H9 (cell line): ENCODE measurements at regions not wholly inside any gene's neighbourhood (a gene's known extent, or its start where the extent isn't known, plus 50 kb on each side); places are given as distances from the start of the nearest gene placed in this dataset.

Experiments used
- DNase-seq: peaks from one replicate; pipeline ENCODE4 v3.0.0-alpha.2; 2017
- H2AFZ ChIP-seq: one replicate; pipeline ENCODE4 v1.6.1; 2013; ENCODE audit warnings: mild to moderate bottlenecking, low read length, control low read depth, moderate library complexity
- H2AK5ac ChIP-seq: 2 replicates; pipeline ENCODE4 v1.6.1; 2013; ENCODE audit warnings: low read length, control low read depth, mixed read lengths; ENCODE audit not compliant: insufficient read length
- H2BK120ac ChIP-seq: one replicate; pipeline ENCODE4 v1.6.1; 2013; ENCODE audit warnings: low read depth, mild to moderate bottlenecking, low read length, control low read depth, inconsistent platforms; ENCODE audit not compliant: poor library complexity, severe bottlenecking
- H2BK12ac ChIP-seq: 2 replicates; pipeline ENCODE4 v1.6.1; 2013; ENCODE audit warnings: low read length, control low read depth, mixed read lengths, low read depth; ENCODE audit not compliant: insufficient read length
- H2BK15ac ChIP-seq: 2 replicates; pipeline ENCODE4 v1.6.1; 2013; ENCODE audit warnings: low read depth, low read length, control low read depth
- H2BK20ac ChIP-seq: one replicate; pipeline ENCODE4 v1.6.1; 2013; ENCODE audit warnings: low read depth, mild to moderate bottlenecking, low read length, control low read depth, inconsistent platforms; ENCODE audit not compliant: poor library complexity, severe bottlenecking
- H2BK5ac ChIP-seq: 2 replicates; pipeline ENCODE4 v1.6.1; 2013; ENCODE audit warnings: low read length, control low read depth, mixed read lengths; ENCODE audit not compliant: insufficient read length
- H3K14ac ChIP-seq: 2 replicates; pipeline ENCODE4 v1.6.1; 2013; ENCODE audit warnings: low read length, control low read depth; ENCODE audit not compliant: insufficient read depth
- H3K18ac ChIP-seq: 2 replicates; pipeline ENCODE4 v1.6.1; 2013; ENCODE audit warnings: low read depth, mild to moderate bottlenecking, mixed read lengths, low read length, control low read depth; ENCODE audit not compliant: insufficient read length
- H3K23ac ChIP-seq: 2 replicates; pipeline ENCODE4 v1.6.1; 2013; ENCODE audit warnings: low read length, control low read depth, mixed read lengths, low read depth; ENCODE audit not compliant: insufficient read length
- H3K23me2 ChIP-seq: 2 replicates; pipeline ENCODE4 v1.6.1; 2013; ENCODE audit warnings: low read depth, mild to moderate bottlenecking, mixed read lengths, low read length, control low read depth; ENCODE audit not compliant: insufficient read length, poor library complexity, severe bottlenecking
- H3K27ac ChIP-seq: 2 replicates; pipeline ENCODE4 v1.5.1; 2013; ENCODE audit warnings: low read length, control low read depth, mixed read lengths, low read depth; ENCODE audit not compliant: insufficient read length
- H3K27me3 ChIP-seq: 2 replicates; pipeline ENCODE4 v1.6.1; 2013; ENCODE audit warnings: low read length, control low read depth, inconsistent platforms; ENCODE audit not compliant: insufficient read depth
- H3K4ac ChIP-seq: 2 replicates; pipeline ENCODE4 v1.6.1; 2013; ENCODE audit warnings: low read depth, mild to moderate bottlenecking, control low read depth, inconsistent platforms, low read length, moderate library complexity
- H3K4me1 ChIP-seq: 2 replicates; pipeline ENCODE4 v1.6.1; 2013; ENCODE audit warnings: low read length, control low read depth, inconsistent platforms; ENCODE audit not compliant: insufficient read depth
- H3K4me2 ChIP-seq: 2 replicates; pipeline ENCODE4 v1.6.1; 2013; ENCODE audit warnings: low read length, control low read depth, mixed read lengths; ENCODE audit not compliant: insufficient read length, insufficient read depth
- H3K56ac ChIP-seq: 2 replicates; pipeline ENCODE4 v1.6.1; 2013; ENCODE audit warnings: low read depth, mild to moderate bottlenecking, mixed read lengths, low read length, control low read depth; ENCODE audit not compliant: insufficient read length
- H3K79me1 ChIP-seq: 2 replicates; pipeline ENCODE4 v1.6.1; 2013; ENCODE audit warnings: low read depth, mild to moderate bottlenecking, moderate library complexity, low read length, control low read depth, inconsistent platforms; ENCODE audit not compliant: insufficient read depth, poor library complexity, severe bottlenecking
- H3K79me2 ChIP-seq: 2 replicates; pipeline ENCODE4 v1.6.1; 2013; ENCODE audit warnings: low read length, control low read depth, inconsistent platforms; ENCODE audit not compliant: insufficient read depth
- H3K9ac ChIP-seq: 2 replicates; pipeline ENCODE4 v1.6.1; 2013; ENCODE audit warnings: low read length, control low read depth, mixed read lengths; ENCODE audit not compliant: insufficient read length; ENCODE audit errors: extremely low read depth
- H3K9me3 ChIP-seq: one replicate; pipeline ENCODE4 v1.6.1; 2013; ENCODE audit warnings: low read depth, low read length, inconsistent platforms; ENCODE audit not compliant: control insufficient read depth
- H3T11ph ChIP-seq: one replicate; pipeline ENCODE4 v1.6.1; 2013; ENCODE audit warnings: mild to moderate bottlenecking, low read length, control low read depth, inconsistent platforms
- H4K20me1 ChIP-seq: one replicate; pipeline ENCODE4 v1.6.1; 2013; ENCODE audit not compliant: control insufficient read depth, insufficient read length, insufficient read depth
- H4K5ac ChIP-seq: 2 replicates; pipeline ENCODE4 v1.6.1; 2013; ENCODE audit warnings: low read depth, mild to moderate bottlenecking, mixed read lengths, low read length, control low read depth; ENCODE audit not compliant: insufficient read length
- H4K8ac ChIP-seq: replicated peaks from 2 replicates; pipeline ENCODE4 v1.6.1; 2013; ENCODE audit warnings: low read length, control low read depth, mixed read lengths, low read depth; ENCODE audit not compliant: insufficient read length
- H4K91ac ChIP-seq: 2 replicates; pipeline ENCODE4 v1.6.1; 2013; ENCODE audit warnings: low read depth, mild to moderate bottlenecking, moderate library complexity, mixed read lengths, low read length, control low read depth; ENCODE audit not compliant: insufficient read length
- H3K27ac Mint-ChIP-seq, 3 experiments: 2 replicates in 2 of 3; 3 replicates in 1 of 3; pipeline ENCODE4 v1.8.0; 2020 to 2021; ENCODE audit warnings: mixed read lengths in 3 of 3, mild to moderate bottlenecking in 1 of 3, moderate library complexity in 1 of 3
- H3K27me3 Mint-ChIP-seq: 2 replicates; pipeline ENCODE4 v1.8.0; 2021; ENCODE audit warnings: low read depth, mild to moderate bottlenecking, moderate library complexity, mixed read lengths
- H3K36me3 Mint-ChIP-seq, 3 experiments: 2 replicates in 2 of 3; 3 replicates in 1 of 3; pipeline ENCODE4 v1.8.0; 2020 to 2021; ENCODE audit warnings: low read depth in 3 of 3, mixed read lengths in 3 of 3; ENCODE audit not compliant: insufficient read depth in 1 of 3
- H3K4me1 Mint-ChIP-seq, 2 experiments: 2 replicates each; pipeline ENCODE4 v1.8.0; 2020; ENCODE audit warnings: mixed read lengths in 2 of 2
- H3K4me3 Mint-ChIP-seq, 2 experiments: 2 replicates in 1 of 2; 3 replicates in 1 of 2; pipeline ENCODE4 v1.8.0; 2020 to 2021; ENCODE audit warnings: mild to moderate bottlenecking in 2 of 2, mixed read lengths in 2 of 2, moderate library complexity in 1 of 2
- H3K9me3 Mint-ChIP-seq, 2 experiments: 2 replicates in 1 of 2; 3 replicates in 1 of 2; pipeline ENCODE4 v1.8.0; 2020; ENCODE audit warnings: mild to moderate bottlenecking in 2 of 2, mixed read lengths in 2 of 2, moderate library complexity in 1 of 2
- CTCF ChIP-seq: fragments of 200-600 bp; sonication (generic); conservative IDR thresholded peaks from 3 replicates; pipeline ENCODE4 v1.8.0; 2021; ENCODE audit warnings: antibody characterized with exemption, mild to moderate bottlenecking
- WGBS: extraction: QIAGEN DNeasy Blood & Tissue Kit; methylation state at CpG from one replicate; pipeline ENCODE4 v1.1.7; 2013; ENCODE audit warnings: missing lambda C conversion rate, low lambda C conversion rate, mixed read lengths; ENCODE audit not compliant: insufficient read length; ENCODE audit errors: extremely low coverage; 5-methylcytosine and 5-hydroxymethylcytosine counted together

DNA sequence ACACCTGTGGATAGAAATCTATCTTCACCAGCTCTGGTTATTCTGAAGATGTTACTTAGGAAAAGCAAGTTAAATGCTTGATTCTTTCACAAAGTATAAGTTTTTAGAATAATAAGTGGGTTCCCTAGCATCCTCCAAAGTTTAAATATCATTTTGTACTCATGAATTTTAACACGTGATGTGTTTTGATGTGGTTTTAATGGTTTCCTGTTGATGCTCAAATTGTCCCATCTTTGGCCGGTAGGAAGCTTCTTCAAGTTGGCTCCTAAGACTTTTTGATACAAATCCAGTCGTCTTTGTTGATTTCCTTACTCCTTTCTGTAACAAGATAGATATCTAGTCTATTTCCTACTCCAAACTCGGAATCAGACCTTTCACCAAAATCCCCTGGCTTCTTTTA lies 94.5 kb upstream of the STXBP5 start:
- Histone ChIP-seq H3K9me3 (no peaks in the 10 kb centered on the region), H3K4me1 (no peaks in the 10 kb centered on the region), H3K79me1 (no peaks in the 10 kb centered on the region), H3K27ac (no peak overlapping the region), H2BK120ac (no peak overlapping the region), H2BK15ac (no peak overlapping the region), H3K14ac (no peak overlapping the region), H4K91ac (no peak overlapping the region), H3K9ac (no peak overlapping the region), H4K20me1 (no peaks in the 10 kb centered on the region), H2BK12ac (no peak overlapping the region), H3T11ph (no peak overlapping the region), H2AFZ (no peak overlapping the region), H3K4me2 (no peak overlapping the region), H3K56ac (no peak overlapping the region), H3K79me2 (no peaks in the 10 kb centered on the region), H2AK5ac (no peak overlapping the region), H3K27me3 (no peaks in the 10 kb centered on the region), H4K5ac (no peak overlapping the region), H2BK5ac (no peak overlapping the region), H3K18ac (no peak overlapping the region), H2BK20ac (no peak overlapping the region), H3K23me2 (no peaks in the 10 kb centered on the region), H4K8ac (no peak overlapping the region), H3K4ac (no peak overlapping the region), H3K23ac (no peak overlapping the region)
- no peak overlapping the region for H3K27ac Mint-ChIP-seq
- no peaks in the 10 kb centered on the region for H3K27me3 Mint-ChIP-seq
- TF ChIP-seq CTCF: no peak
- no peaks in the 10 kb centered on the region for H3K36me3 Mint-ChIP-seq
- no peak overlapping the region for H3K4me3 Mint-ChIP-seq
- DNase-seq: no peak
- WGBS: no CpG with 5 or more reads among the region's 4 CpGs
- no peaks in the 10 kb centered on the region for H3K4me1 Mint-ChIP-seq
- no peaks in the 10 kb centered on the region for H3K9me3 Mint-ChIP-seq
